ENCODE measurements at regions not wholly inside any gene's neighbourhood (a gene's known extent, or its start where the extent isn't known, plus 50 kb on each side); places are given as distances from the start of the nearest gene placed in this dataset.

DNA sequence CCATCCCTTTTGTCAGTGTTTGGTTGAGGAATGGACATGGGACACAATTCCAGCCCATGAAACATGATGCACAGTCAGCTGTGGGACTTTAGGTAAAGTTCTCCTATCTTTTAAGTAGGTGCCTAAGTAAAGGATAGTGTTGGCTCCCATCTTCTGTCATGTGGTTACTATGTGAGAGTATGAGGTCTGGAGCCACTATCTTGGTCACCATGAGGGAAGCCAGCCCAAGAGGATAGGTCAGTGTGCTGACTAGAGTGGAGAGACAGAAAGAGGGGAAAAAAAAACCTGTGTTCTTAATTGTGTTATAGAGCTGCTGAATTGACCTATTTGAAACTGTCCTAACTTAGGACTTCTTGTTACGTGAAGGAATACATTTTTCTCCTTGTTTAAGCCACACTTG lies 89.7 kb upstream of the NAMPT start:
- TF ChIP-seq, protein P1, sequence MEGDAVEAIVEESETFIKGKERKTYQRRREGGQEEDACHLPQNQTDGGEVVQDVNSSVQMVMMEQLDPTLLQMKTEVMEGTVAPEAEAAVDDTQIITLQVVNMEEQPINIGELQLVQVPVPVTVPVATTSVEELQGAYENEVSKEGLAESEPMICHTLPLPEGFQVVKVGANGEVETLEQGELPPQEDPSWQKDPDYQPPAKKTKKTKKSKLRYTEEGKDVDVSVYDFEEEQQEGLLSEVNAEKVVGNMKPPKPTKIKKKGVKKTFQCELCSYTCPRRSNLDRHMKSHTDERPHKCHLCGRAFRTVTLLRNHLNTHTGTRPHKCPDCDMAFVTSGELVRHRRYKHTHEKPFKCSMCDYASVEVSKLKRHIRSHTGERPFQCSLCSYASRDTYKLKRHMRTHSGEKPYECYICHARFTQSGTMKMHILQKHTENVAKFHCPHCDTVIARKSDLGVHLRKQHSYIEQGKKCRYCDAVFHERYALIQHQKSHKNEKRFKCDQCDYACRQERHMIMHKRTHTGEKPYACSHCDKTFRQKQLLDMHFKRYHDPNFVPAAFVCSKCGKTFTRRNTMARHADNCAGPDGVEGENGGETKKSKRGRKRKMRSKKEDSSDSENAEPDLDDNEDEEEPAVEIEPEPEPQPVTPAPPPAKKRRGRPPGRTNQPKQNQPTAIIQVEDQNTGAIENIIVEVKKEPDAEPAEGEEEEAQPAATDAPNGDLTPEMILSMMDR (IDR thresholded peaks at IDR 0.05), result no peak
- Mint-ChIP-seq H3K9me3 (ENCODE audit: low read depth) (no peaks in the 10 kb centered on the region), H3K27me3 (ENCODE audit: low read depth) (peaks cover 3% of the 10 kb centered on the region), H3K4me3 (ENCODE audit: unreplicated experiment) (no peak overlapping the region), H3K27ac (ENCODE audit: unreplicated experiment) (no peak overlapping the region), H3K4me1 (ENCODE audit: low read depth) (no peaks in the 10 kb centered on the region), H3K36me3 (ENCODE audit: low read depth) (no peaks in the 10 kb centered on the region)
- no peak for DNase-seq (ENCODE audit: low spot score)

DNA sequence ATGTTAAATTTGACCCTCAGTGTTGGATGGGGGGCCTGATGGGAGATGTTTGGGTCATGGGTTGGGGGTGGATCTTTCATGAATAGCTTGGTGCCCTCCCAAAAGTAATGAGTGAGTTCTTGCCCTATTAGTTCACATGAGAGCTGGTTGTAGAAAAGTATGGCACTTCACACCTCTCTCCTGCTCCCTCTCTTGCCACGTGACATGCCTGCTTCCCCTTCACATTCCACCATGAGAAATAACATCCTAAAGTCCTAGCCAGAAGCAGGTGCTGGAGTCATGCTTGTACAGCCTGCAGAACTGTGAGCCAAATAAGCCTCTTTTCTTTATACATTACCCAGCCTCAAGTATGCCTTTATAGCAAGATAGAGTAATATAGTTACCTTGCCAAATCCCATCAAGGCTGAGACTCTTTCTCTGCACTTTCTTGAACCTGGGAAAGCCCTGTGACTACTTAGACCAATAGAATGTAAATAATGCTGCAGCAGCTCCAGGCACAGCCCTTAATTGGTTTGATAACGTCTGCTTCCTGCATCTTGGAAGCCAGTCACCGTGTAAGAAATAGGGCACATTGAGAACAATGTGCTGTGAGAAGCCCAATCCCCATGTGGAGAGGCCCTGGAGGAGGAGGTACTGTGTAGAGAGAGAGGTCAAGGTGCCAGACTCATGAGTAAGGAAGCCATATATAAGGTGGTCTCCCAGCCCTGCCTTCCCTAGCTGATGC lies 88.0 kb upstream of the NAMPT start:
- Mint-ChIP-seq H3K27me3 (ENCODE audit: low read depth) (peaks cover 4% of the 10 kb centered on the region), H3K9me3 (ENCODE audit: low read depth) (no peaks in the 10 kb centered on the region), H3K4me3 (ENCODE audit: unreplicated experiment) (no peak overlapping the region), H3K27ac (ENCODE audit: unreplicated experiment) (no peak overlapping the region), H3K4me1 (ENCODE audit: low read depth) (no peaks in the 10 kb centered on the region), H3K36me3 (ENCODE audit: low read depth) (no peaks in the 10 kb centered on the region)
- TF ChIP-seq, protein P1 (IDR thresholded peaks at IDR 0.05), result no peak
- DNase-seq (ENCODE audit: low spot score), result no peak

DNA sequence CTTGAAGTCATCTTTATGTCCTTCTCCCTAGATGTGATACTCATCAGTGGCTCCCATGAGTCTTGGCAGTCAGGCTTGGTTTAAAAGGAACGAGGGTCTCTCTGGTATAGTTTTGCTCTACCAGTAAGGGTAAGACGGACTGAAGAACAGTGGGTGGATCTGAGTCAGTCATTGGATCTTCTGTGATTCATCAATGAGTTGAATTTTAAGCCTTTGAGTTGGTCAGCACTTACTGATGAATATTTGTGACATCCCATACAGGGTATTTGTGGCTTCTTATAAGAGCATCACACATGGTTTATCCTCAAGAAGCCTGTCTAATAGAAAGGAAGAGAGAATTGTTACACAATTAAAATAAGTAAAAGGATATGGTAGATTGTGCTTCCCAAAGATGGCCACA lies 87.3 kb upstream of the NAMPT start:
- Mint-ChIP-seq H3K27ac (ENCODE audit: unreplicated experiment) (no peak overlapping the region), H3K4me3 (ENCODE audit: unreplicated experiment) (no peak overlapping the region), H3K9me3 (ENCODE audit: low read depth) (no peaks in the 10 kb centered on the region), H3K36me3 (ENCODE audit: low read depth) (no peaks in the 10 kb centered on the region), H3K27me3 (ENCODE audit: low read depth) (peaks cover 3% of the 10 kb centered on the region), H3K4me1 (ENCODE audit: low read depth) (no peaks in the 10 kb centered on the region)
- TF ChIP-seq, protein P1 (IDR thresholded peaks at IDR 0.05), result no peak
- DNase-seq (ENCODE audit: low spot score), result no peak

DNA sequence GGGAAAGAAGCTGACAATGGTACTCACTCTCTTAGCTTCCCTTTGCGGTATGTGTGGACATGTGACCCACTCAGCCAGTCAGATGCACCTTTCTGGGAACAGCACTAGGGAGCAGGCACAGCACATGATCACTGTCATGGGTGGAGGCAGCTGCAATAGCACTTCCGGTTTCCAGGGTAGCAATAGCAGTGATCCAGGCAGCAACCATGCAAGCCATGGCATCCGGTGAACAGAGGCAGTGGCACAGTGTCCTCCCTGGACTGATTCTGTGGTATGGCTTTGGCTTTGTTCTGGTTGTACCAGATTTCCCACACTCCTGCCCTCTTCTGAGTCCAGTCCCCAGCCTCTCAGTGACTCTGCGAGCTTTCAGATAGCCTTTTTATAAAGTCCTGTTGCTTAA lies 86.8 kb upstream of the NAMPT start:
- Mint-ChIP-seq H3K27ac (ENCODE audit: unreplicated experiment) (no peak overlapping the region), H3K36me3 (ENCODE audit: low read depth) (no peaks in the 10 kb centered on the region), H3K9me3 (ENCODE audit: low read depth) (no peaks in the 10 kb centered on the region), H3K27me3 (ENCODE audit: low read depth) (peaks cover 3% of the 10 kb centered on the region), H3K4me1 (ENCODE audit: low read depth) (no peaks in the 10 kb centered on the region), H3K4me3 (ENCODE audit: unreplicated experiment) (no peak overlapping the region)
- no peak for DNase-seq (ENCODE audit: low spot score)
- TF ChIP-seq, protein P1 (IDR thresholded peaks at IDR 0.05), result no peak

DNA sequence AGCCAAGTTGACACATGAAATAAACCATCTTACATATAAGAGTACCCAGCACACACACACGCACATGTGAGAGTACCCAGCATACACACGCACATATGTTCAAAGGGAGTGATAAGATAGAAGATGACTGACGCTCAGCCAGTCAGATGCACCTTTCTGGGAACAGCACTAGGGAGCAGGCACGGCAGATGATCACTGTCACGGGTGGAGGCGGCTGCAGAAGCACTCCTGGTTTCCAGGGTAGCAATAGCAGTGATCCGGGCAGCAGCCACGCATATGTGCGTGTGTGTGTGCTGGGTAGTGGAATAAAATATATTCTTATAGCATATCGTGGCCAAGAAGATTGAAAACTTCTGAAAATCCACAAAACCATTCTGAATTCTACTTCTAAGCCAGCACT lies 85.8 kb upstream of the NAMPT start:
- H3K4me1 Mint-ChIP-seq (ENCODE audit: low read depth), result no peaks in the 10 kb centered on the region
- H3K4me3 Mint-ChIP-seq (ENCODE audit: unreplicated experiment), result no peak overlapping the region
- no peak overlapping the region for H3K27ac Mint-ChIP-seq (ENCODE audit: unreplicated experiment)
- DNase-seq (ENCODE audit: low spot score), result no peak
- no peaks in the 10 kb centered on the region for H3K36me3 Mint-ChIP-seq (ENCODE audit: low read depth)
- H3K27me3 Mint-ChIP-seq (ENCODE audit: low read depth), result peaks cover 8% of the 10 kb centered on the region
- no peaks in the 10 kb centered on the region for H3K9me3 Mint-ChIP-seq (ENCODE audit: low read depth)
- TF ChIP-seq, protein P1 (IDR thresholded peaks at IDR 0.05), result no peak
